ENCODE measurements at regions not wholly inside any gene's neighbourhood (a gene's known extent, or its start where the extent isn't known, plus 50 kb on each side); places are given as distances from the start of the nearest gene placed in this dataset.
A peak's percentile ranks its signal among the peaks of the same experiment; 100 is the strongest.

DNA sequence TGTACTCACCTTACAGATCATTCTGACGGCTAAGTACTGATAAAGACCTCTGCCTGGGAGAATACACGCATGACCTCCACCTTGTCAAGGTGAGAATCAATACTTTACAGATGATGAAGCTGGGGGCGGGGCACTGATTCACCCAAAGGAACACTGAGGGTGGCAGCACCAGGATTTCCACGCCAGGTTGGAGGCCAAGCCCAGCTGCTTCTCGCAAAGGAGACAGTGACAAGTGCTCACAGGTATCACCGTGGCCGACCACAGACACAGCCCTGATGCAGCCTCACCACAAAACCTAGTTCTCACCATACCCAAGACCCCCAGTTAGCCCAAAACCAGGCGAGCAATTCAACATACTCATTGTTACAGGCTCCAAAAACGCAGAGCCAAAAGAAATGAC is 434.2 kb downstream of the SOX9 start:
- H3K4me2 ChIP-seq (replicated peaks; ENCODE audit: extremely low read depth, low read length, poor library complexity, severe bottlenecking), result no peak overlapping the region
- no peaks in the 10 kb centered on the region for H3K36me3 Mint-ChIP-seq
- no peaks in the 10 kb centered on the region for H3K9me3 Mint-ChIP-seq
- H3K27ac Mint-ChIP-seq, result no peak overlapping the region
- no peaks in the 10 kb centered on the region for H3K4me1 ChIP-seq (ENCODE audit: control insufficient read depth in 1 of 2, insufficient read depth in 2 of 2, low read length in 2 of 2)
- no peaks in the 10 kb centered on the region for H3K4me1 Mint-ChIP-seq
- H3K79me2 ChIP-seq (ENCODE audit: insufficient read depth, low read length), result no peaks in the 10 kb centered on the region
- H3K27me3 ChIP-seq (ENCODE audit: control insufficient read depth in 2 of 2, insufficient read depth in 2 of 2, low read length in 2 of 2), result no peaks in the 10 kb centered on the region
- no peaks in the 10 kb centered on the region for H4K20me1 ChIP-seq (ENCODE audit: insufficient read depth, low read length)
- DNase-seq, result no peak
- H3K9me3 ChIP-seq (replicated peaks in 1 of 2; ENCODE audit: control insufficient read depth in 1 of 2, insufficient read depth in 1 of 2, low read length in 2 of 2), result no peaks in the 10 kb centered on the region
- H3K4me3 ChIP-seq (replicated peaks in 1 of 3; ENCODE audit: low read depth in 2 of 3, low read length in 3 of 3), result no peak overlapping the region
- 91% methylated on average over 8 of the region's 9 CpGs for WGBS (ENCODE audit: insufficient coverage)
- no peaks in the 10 kb centered on the region for H3K36me3 ChIP-seq (replicated peaks in 1 of 2; ENCODE audit: control insufficient read depth in 1 of 2, insufficient read depth in 2 of 2, low read length in 2 of 2)
- no peak overlapping the region for H2AFZ ChIP-seq (ENCODE audit: insufficient read depth, low read depth, low read length, poor library complexity, severe bottlenecking)
- H3K4me3 Mint-ChIP-seq, result no peak overlapping the region
- intact Hi-C loops (cut with micrococcal nuclease), result loop anchor here (5.0 to 10.0 kb wide), 2 partner anchors 630 to 817 kb away; no protein-coding TSS in a partner anchor
- peaks cover 1 to 5% (median 1%) of the 10 kb centered on the region in 3 donors for H3K27me3 Mint-ChIP-seq (ENCODE audit: low read depth in 3 of 3)
- TF ChIP-seq, protein P1, sequence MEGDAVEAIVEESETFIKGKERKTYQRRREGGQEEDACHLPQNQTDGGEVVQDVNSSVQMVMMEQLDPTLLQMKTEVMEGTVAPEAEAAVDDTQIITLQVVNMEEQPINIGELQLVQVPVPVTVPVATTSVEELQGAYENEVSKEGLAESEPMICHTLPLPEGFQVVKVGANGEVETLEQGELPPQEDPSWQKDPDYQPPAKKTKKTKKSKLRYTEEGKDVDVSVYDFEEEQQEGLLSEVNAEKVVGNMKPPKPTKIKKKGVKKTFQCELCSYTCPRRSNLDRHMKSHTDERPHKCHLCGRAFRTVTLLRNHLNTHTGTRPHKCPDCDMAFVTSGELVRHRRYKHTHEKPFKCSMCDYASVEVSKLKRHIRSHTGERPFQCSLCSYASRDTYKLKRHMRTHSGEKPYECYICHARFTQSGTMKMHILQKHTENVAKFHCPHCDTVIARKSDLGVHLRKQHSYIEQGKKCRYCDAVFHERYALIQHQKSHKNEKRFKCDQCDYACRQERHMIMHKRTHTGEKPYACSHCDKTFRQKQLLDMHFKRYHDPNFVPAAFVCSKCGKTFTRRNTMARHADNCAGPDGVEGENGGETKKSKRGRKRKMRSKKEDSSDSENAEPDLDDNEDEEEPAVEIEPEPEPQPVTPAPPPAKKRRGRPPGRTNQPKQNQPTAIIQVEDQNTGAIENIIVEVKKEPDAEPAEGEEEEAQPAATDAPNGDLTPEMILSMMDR (IDR thresholded peaks at IDR 0.05), result no peak
- H3K27ac ChIP-seq (ENCODE audit: low read depth in 1 of 2, low read length in 2 of 2), result no peak overlapping the region
- H3K9ac ChIP-seq (ENCODE audit: insufficient read depth, low read length, poor library complexity, severe bottlenecking), result no peak overlapping the region

DNA sequence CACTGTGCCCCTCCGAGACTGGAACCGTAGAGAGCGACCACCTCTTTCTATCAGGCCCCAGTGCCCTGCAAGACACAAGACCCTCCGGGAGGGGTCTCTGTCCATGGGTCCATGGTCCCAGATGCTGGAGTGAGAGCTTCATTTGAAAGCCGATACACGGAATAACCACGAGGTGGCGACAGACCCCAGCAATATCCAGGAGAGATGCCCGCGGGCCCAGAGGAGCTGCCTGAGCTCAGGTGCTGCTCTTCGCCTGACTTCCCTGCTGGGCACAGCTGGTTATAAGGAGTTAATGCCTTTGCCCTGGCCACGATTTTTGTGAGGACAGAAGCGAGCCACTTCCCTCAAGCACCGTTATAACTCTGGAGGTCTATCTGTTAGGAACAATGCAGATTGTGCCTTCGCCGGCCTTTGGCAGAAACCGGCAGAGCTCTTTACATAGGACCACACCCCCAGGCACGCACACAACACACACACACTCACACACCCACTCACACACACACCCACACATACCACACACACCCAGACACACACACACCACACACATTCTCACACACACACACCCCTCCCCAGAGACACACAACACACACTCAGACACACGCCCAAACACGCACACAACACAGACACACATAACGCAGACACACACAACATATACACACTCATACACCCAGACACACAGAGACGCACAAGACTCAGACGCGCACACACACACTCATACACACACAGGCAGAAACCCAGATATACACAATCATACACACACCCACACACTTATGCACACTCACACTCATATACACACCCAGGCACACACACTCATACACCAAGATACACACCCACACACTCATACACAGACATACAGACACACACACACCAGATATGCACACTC is 436.4 kb downstream of the SOX9 start:
- no peaks in the 10 kb centered on the region for H3K27me3 ChIP-seq (ENCODE audit: control insufficient read depth in 2 of 2, insufficient read depth in 2 of 2, low read length in 2 of 2)
- no peaks in the 10 kb centered on the region for H4K20me1 ChIP-seq (ENCODE audit: insufficient read depth, low read length)
- no peak overlapping the region for H3K4me2 ChIP-seq (replicated peaks; ENCODE audit: extremely low read depth, low read length, poor library complexity, severe bottlenecking)
- Mint-ChIP-seq H3K27ac (no peak overlapping the region), H3K27me3 (ENCODE audit: low read depth in 3 of 3) (peaks cover 1 to 3% (median 3%) of the 10 kb centered on the region in 3 donors), H3K36me3 (no peaks in the 10 kb centered on the region), H3K4me3 (no peak overlapping the region), H3K9me3 (no peaks in the 10 kb centered on the region), H3K4me1 (no peaks in the 10 kb centered on the region)
- H3K79me2 ChIP-seq (ENCODE audit: insufficient read depth, low read length), result no peaks in the 10 kb centered on the region
- peak; percentile 6 to 37 (median 23) for DNase-seq
- H2AFZ ChIP-seq (ENCODE audit: insufficient read depth, low read depth, low read length, poor library complexity, severe bottlenecking), result peak overlapping the region; percentile 36
- WGBS (ENCODE audit: insufficient coverage), result 46% methylated on average over 23 of the region's 24 CpGs
- no peak overlapping the region for H3K9ac ChIP-seq (ENCODE audit: insufficient read depth, low read length, poor library complexity, severe bottlenecking)
- no peaks in the 10 kb centered on the region for H3K4me1 ChIP-seq (ENCODE audit: control insufficient read depth in 1 of 2, insufficient read depth in 2 of 2, low read length in 2 of 2)
- H3K27ac ChIP-seq (ENCODE audit: low read depth in 1 of 2, low read length in 2 of 2), result no peak overlapping the region
- no peaks in the 10 kb centered on the region for H3K36me3 ChIP-seq (replicated peaks in 1 of 2; ENCODE audit: control insufficient read depth in 1 of 2, insufficient read depth in 2 of 2, low read length in 2 of 2)
- intact Hi-C loops (cut with micrococcal nuclease), result loop anchor here (5.0 to 10.0 kb wide), 2 partner anchors 628 to 815 kb away; no protein-coding TSS in a partner anchor
- no peak overlapping the region for H3K4me3 ChIP-seq (replicated peaks in 1 of 3; ENCODE audit: low read depth in 2 of 3, low read length in 3 of 3)
- no peaks in the 10 kb centered on the region for H3K9me3 ChIP-seq (replicated peaks in 1 of 2; ENCODE audit: control insufficient read depth in 1 of 2, insufficient read depth in 1 of 2, low read length in 2 of 2)
- TF ChIP-seq, protein P1 (IDR thresholded peaks at IDR 0.05), result peak; percentile 85
